ENCODE measurements at regions not wholly inside any gene's neighbourhood (a gene's known extent, or its start where the extent isn't known, plus 50 kb on each side); places are given as distances from the start of the nearest gene placed in this dataset.

DNA sequence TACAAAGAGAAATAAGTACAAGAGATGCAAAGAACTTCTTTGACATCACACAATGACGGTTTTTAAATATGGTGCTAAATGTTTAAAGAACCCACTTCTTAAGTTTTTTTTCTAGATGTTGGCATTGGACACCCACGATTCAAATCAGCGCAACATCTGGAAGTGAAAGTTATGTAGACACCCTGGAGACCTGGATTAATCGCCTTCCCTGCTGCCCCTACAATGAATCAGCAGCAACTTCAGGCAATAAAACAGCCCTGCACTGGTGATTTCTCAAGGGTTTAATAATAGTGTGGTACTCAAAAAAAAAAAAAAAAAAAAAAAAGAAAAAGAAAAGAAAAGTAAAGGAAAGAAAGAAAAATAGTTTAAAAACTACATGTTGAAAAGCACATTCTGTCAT lies 248.3 kb downstream of the NUF2 start:
- TF ChIP-seq, protein P1, sequence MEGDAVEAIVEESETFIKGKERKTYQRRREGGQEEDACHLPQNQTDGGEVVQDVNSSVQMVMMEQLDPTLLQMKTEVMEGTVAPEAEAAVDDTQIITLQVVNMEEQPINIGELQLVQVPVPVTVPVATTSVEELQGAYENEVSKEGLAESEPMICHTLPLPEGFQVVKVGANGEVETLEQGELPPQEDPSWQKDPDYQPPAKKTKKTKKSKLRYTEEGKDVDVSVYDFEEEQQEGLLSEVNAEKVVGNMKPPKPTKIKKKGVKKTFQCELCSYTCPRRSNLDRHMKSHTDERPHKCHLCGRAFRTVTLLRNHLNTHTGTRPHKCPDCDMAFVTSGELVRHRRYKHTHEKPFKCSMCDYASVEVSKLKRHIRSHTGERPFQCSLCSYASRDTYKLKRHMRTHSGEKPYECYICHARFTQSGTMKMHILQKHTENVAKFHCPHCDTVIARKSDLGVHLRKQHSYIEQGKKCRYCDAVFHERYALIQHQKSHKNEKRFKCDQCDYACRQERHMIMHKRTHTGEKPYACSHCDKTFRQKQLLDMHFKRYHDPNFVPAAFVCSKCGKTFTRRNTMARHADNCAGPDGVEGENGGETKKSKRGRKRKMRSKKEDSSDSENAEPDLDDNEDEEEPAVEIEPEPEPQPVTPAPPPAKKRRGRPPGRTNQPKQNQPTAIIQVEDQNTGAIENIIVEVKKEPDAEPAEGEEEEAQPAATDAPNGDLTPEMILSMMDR (tag by site-specific recombination; IDR thresholded peaks at IDR 0.05): no peak
- TF ChIP-seq YY1 (tag by site-specific recombination; IDR thresholded peaks at IDR 0.05) (no peak), HOXD13 (CRISPR knock-in tag; IDR thresholded peaks at IDR 0.05; ENCODE audit: borderline replicate concordance) (no peak), ZNF658 (tag by site-specific recombination; IDR thresholded peaks at IDR 0.05) (no peak), ZBTB8A (tag by site-specific recombination; IDR thresholded peaks at IDR 0.05) (no peak), SALL2 (tag by site-specific recombination; IDR thresholded peaks at IDR 0.05; ENCODE audit: borderline replicate concordance) (no peak), TCF7L2 (IDR thresholded peaks at IDR 0.05; ENCODE audit: borderline replicate concordance, low read depth, low read length) (no peak)
- TF ChIP-seq, protein P2, sequence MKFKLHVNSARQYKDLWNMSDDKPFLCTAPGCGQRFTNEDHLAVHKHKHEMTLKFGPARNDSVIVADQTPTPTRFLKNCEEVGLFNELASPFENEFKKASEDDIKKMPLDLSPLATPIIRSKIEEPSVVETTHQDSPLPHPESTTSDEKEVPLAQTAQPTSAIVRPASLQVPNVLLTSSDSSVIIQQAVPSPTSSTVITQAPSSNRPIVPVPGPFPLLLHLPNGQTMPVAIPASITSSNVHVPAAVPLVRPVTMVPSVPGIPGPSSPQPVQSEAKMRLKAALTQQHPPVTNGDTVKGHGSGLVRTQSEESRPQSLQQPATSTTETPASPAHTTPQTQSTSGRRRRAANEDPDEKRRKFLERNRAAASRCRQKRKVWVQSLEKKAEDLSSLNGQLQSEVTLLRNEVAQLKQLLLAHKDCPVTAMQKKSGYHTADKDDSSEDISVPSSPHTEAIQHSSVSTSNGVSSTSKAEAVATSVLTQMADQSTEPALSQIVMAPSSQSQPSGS (tag by site-specific recombination; IDR thresholded peaks at IDR 0.05; ENCODE audit: low read depth): no peak
- TF ChIP-seq, protein P3, sequence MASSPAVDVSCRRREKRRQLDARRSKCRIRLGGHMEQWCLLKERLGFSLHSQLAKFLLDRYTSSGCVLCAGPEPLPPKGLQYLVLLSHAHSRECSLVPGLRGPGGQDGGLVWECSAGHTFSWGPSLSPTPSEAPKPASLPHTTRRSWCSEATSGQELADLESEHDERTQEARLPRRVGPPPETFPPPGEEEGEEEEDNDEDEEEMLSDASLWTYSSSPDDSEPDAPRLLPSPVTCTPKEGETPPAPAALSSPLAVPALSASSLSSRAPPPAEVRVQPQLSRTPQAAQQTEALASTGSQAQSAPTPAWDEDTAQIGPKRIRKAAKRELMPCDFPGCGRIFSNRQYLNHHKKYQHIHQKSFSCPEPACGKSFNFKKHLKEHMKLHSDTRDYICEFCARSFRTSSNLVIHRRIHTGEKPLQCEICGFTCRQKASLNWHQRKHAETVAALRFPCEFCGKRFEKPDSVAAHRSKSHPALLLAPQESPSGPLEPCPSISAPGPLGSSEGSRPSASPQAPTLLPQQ (tag by site-specific recombination; IDR thresholded peaks at IDR 0.05): no peak

Measured in HEK293 (cell line).